GM18502 (cell line): ENCODE measurements at regions not wholly inside any gene's neighbourhood (a gene's known extent, or its start where the extent isn't known, plus 50 kb on each side); places are given as distances from the start of the nearest gene placed in this dataset.

Experiments used
- ATAC-seq: cut with Tn5 transposase; IDR thresholded peaks from one replicate; pipeline ENCODE4 v1.9.1; 2021; ENCODE audit warnings: mild to moderate bottlenecking; ENCODE audit not compliant: unreplicated experiment, poor library complexity

GRCh38 chr9:90287567-90288274, 354.9 kb downstream of the DIRAS2 start:
- peak; percentile 97 for ATAC-seq

DNA sequence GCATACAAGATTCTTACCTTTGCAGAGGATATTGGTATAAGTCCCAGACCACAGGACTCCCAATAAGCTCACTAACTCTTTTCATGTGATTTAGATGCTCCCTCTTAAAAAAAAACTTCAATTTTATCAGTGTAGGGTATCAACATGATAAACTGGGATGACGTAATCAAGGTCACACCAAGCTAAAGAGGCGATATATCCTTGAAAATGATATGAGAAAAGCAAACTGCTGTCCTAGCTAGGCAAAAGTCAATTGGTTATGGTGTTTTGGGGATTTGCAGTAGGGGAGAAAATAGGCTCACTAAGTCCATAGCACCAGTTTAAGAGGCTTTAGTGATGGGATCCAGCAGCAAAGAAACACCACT, 354.4 kb downstream of the DIRAS2 start:
- no peak for ATAC-seq

- no peak for ATAC-seq
Observed at GRCh38 chr9:90290716-90291485, 351.7 kb downstream of the DIRAS2 start.

GRCh38 chr9:90296539-90296938, 346.1 kb downstream of the DIRAS2 start:
- ATAC-seq, result no peak

GRCh38 chr9:90299968-90300367, 342.7 kb downstream of the DIRAS2 start:
- ATAC-seq, result no peak

DNA sequence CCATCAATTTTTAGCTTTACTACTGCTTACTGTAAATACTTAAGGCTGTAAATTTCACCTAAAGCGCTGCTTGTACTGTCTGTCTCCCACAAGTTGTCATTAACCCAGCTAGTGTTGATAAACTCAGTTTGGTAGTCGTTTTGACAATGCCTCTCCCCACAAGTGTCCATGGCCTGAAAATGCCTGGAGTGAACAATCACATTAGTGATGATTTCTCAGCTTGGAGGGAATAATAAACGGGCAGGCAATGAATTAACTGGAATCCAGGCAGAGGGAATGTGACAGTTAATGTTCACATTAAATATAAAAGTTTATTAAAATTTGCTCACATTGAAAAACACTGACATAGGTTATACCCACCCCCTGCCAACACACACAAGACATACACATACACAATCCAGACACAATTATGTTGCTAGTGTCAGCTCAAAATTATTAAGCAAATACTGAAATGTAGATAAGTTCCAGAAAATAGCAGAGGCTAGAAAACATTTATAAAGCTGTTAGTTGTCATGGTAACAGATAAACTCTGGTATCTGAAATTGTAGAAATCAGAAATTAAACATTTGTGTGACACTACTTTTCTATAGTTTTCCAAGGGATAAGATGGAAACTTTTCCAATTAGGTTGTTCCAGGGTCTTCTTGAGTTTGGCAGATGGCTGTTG, 341.9 kb downstream of the DIRAS2 start:
- no peak for ATAC-seq

GRCh38 chr9:90301277-90301653, 341.4 kb downstream of the DIRAS2 start:
- ATAC-seq, result no peak

DNA sequence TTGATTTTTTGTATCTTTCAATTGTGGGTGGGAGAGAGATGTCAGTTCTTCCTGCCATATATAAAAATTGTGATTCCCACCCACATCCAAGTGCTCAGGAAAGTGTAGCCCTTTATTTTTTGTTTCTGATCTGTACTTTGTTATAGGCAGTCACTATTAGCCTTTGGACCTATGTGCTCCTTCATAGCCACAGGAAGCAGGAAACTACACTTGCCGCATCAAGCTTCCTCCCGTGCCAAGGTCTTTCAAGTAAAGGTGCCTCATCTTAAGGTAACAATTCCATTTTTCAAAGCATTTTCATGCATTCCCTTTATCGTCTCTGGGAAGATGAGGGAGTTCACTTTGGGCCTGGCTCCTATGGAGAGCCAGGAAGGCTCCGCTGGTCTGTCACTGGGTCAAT, 339.0 kb downstream of the DIRAS2 start:
- ATAC-seq, result no peak

DNA sequence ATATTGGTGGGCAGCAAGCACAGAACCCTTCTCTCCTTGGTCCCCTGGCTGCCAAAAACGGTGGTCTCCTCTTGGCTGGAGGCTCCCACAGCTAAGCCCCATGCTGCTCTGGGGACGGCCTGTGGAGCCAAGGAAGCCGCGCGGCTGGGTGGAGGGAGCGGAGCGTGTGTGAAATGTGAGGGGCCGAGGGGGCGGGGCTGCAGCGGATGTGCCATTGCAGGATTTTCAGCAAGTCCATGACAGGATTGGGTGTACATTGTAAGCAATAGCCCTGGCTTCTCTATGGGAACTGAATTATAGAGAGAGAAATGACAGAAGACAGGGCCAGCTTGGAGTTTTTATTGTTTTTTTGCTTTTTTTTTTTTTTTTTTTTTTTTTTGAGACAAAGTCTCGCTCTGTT, 336.5 kb downstream of the DIRAS2 start:
- ATAC-seq, result no peak

GRCh38 chr9:90307167-90307833, 335.3 kb downstream of the DIRAS2 start:
- ATAC-seq, result no peak

DNA sequence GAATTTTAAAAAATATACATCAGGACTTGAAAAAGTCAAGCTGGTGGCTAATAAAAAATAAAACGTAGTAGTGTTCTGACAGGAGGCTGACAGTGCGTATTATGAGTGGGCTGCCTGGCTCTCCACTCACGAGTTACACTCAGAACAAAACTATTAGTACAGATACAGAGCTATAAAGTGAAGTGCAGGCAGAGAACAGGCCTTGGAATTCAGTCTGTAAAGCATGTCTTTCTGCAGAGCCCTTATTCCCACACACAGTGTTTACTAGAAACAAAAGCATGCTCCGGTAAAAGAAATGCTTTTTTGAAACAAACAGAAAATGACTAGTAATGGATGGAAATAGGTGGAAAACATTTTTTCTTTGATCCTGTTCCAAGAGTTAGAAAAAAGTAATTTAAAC, 334.7 kb downstream of the DIRAS2 start:
- ATAC-seq, result no peak

GRCh38 chr9:90308691-90309090, 333.9 kb downstream of the DIRAS2 start:
- no peak for ATAC-seq

GRCh38 chr9:90309809-90310520, 332.7 kb downstream of the DIRAS2 start:
- no peak for ATAC-seq

DNA sequence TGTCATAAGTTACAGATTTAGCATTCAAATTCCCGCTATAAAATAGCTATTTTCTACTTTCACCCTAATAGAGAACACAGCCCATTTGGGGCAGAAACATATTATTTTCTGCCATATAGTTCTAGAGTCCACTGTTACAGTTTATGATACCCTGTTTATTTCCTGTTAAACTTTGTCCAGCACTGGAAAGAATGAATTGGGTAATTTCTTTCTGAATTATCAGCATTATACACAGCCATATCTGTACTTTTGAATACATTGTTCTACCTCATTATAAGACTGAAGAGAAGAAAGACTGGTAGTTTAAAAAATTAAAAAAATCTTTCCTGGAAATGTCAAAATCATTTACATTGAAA, 332.1 kb downstream of the DIRAS2 start:
- no peak for ATAC-seq

GRCh38 chr9:90311811-90312210, 330.8 kb downstream of the DIRAS2 start:
- ATAC-seq, result no peak

DNA sequence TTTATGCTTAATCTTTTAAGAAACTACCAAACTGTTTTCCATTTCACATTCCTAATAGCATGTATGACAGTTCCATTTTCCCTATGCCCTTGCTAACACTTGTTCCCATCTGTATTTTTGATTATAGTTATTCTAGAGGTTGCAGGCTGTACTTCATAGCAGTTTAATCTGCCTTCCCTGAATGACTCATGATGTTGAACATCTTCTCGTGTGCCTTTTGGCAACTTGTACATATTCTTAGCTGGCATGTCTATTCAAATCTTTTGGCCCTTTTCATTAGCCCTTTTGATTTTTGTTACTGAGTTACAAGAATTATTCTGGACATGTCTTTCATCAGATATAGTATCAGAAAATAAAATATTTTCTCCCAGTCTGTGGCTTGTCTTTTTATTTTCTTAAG, 320.3 kb downstream of the DIRAS2 start:
- ATAC-seq, result no peak

- ATAC-seq, result no peak
Observed at GRCh38 chr9:90325913-90326653, 316.5 kb downstream of the DIRAS2 start.

DNA sequence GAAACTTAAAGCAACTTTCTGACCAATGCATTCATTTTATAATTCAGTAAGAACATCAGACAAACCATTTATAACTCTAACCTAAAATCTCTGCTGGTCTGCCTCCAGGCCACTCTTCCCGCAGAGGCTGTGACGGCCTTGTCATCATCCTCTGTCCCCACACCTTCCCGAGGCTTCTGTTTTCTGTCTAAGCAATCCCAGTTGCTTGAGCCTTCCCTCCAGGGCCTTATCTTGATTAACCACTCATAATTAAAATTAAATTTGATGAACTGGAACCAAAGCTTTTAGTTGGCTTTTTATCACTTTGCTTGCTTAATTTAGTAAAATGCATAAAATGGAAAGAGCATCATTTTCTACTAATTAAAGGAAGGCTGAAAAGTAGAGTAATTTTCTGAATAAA, 312.4 kb downstream of the DIRAS2 start:
- no peak for ATAC-seq

- ATAC-seq, result no peak
Observed at GRCh38 chr9:90331826-90332575, 310.6 kb downstream of the DIRAS2 start.
